ENCODE measurements at regions not wholly inside any gene's neighbourhood (a gene's known extent, or its start where the extent isn't known, plus 50 kb on each side); places are given as distances from the start of the nearest gene placed in this dataset.

GRCh38 chr11:11738370-11738769 is 103.4 kb upstream of the USP47 start:
- Histone ChIP-seq H3K36me3 (replicated peaks in 1 of 2; ENCODE audit: control insufficient read depth in 2 of 2, insufficient read depth in 2 of 2, low read length in 2 of 2) (no peaks in the 10 kb centered on the region), H2BK12ac (ENCODE audit: low read length) (no peak overlapping the region), H3K4me2 (ENCODE audit: insufficient read depth, low read length, poor library complexity, severe bottlenecking) (no peak overlapping the region), H3K14ac (ENCODE audit: low read length) (no peak overlapping the region), H2AK5ac (ENCODE audit: low read depth, low read length) (no peak overlapping the region), H3K9me3 (replicated peaks in 1 of 2; ENCODE audit: control insufficient read depth in 2 of 2, insufficient read depth in 1 of 2, low read depth in 1 of 2, low read length in 2 of 2) (no peaks in the 10 kb centered on the region), H3K18ac (ENCODE audit: low read length) (no peak overlapping the region), H3K9ac (ENCODE audit: low read depth, low read length, poor library complexity) (no peak overlapping the region), H2BK120ac (ENCODE audit: low read depth, low read length) (no peak overlapping the region), H3K4me1 (ENCODE audit: control insufficient read depth in 2 of 2, insufficient read depth in 1 of 2, low read depth in 1 of 2, low read length in 2 of 2) (peaks cover 0 to 9% of the 10 kb centered on the region in 2 donors), H4K8ac (ENCODE audit: low read depth, low read length) (no peak overlapping the region), H3K4me3 (ENCODE audit: low read length in 2 of 2) (no peak overlapping the region), H3K4ac (ENCODE audit: low read length) (no peak overlapping the region), H3K27me3 (ENCODE audit: control insufficient read depth in 3 of 3, insufficient read depth in 3 of 3, low read depth in 1 of 3, low read length in 3 of 3) (no peaks in the 10 kb centered on the region), H4K91ac (ENCODE audit: low read depth, low read length, poor library complexity) (no peak overlapping the region), H3K23ac (ENCODE audit: low read depth, low read length, poor library complexity) (no peak overlapping the region), H3K27ac (replicated peaks; ENCODE audit: low read length) (no peak overlapping the region), H2AFZ (ENCODE audit: low read length) (no peak overlapping the region), H2BK5ac (ENCODE audit: low read length) (no peak overlapping the region), H2BK15ac (ENCODE audit: low read length) (no peak overlapping the region), H3K79me1 (ENCODE audit: low read depth, low read length) (no peaks in the 10 kb centered on the region)
- no CpG with 5 or more reads among the region's 2 CpGs for WGBS, 2 donors (ENCODE audit: extremely low coverage in 2 of 2, insufficient read length in 2 of 2, insufficient replicate concordance in 1 of 2)
- DNase-seq (ENCODE audit: low spot score): no peak

GRCh38 chr11:11735586-11735985 is 106.2 kb upstream of the USP47 start:
- no peak overlapping the region for H3K23ac ChIP-seq (ENCODE audit: low read depth, low read length, poor library complexity)
- no peak overlapping the region for H2BK5ac ChIP-seq (ENCODE audit: low read length)
- H2AFZ ChIP-seq (ENCODE audit: low read length): no peak overlapping the region
- H4K91ac ChIP-seq (ENCODE audit: low read depth, low read length, poor library complexity): no peak overlapping the region
- no peak overlapping the region for H2BK12ac ChIP-seq (ENCODE audit: low read length)
- no peak overlapping the region for H2BK15ac ChIP-seq (ENCODE audit: low read length)
- H3K9me3 ChIP-seq (replicated peaks in 1 of 2; ENCODE audit: control insufficient read depth in 2 of 2, insufficient read depth in 1 of 2, low read depth in 1 of 2, low read length in 2 of 2): no peaks in the 10 kb centered on the region
- H3K4me1 ChIP-seq (ENCODE audit: control insufficient read depth in 2 of 2, insufficient read depth in 1 of 2, low read depth in 1 of 2, low read length in 2 of 2): peaks cover 0 to 9% of the 10 kb centered on the region in 2 donors
- no CpG with 5 or more reads among the region's 5 CpGs for WGBS, 2 donors (ENCODE audit: extremely low coverage in 2 of 2, insufficient read length in 2 of 2, insufficient replicate concordance in 1 of 2)
- no peak for DNase-seq (ENCODE audit: low spot score)
- H3K14ac ChIP-seq (ENCODE audit: low read length): no peak overlapping the region
- no peaks in the 10 kb centered on the region for H3K36me3 ChIP-seq (replicated peaks in 1 of 2; ENCODE audit: control insufficient read depth in 2 of 2, insufficient read depth in 2 of 2, low read length in 2 of 2)
- H3K27me3 ChIP-seq (ENCODE audit: control insufficient read depth in 3 of 3, insufficient read depth in 3 of 3, low read depth in 1 of 3, low read length in 3 of 3): peaks cover 0 to 3% (median 0%) of the 10 kb centered on the region in 3 experiments
- no peak overlapping the region for H3K18ac ChIP-seq (ENCODE audit: low read length)
- no peak overlapping the region for H2AK5ac ChIP-seq (ENCODE audit: low read depth, low read length)
- H3K4me3 ChIP-seq (ENCODE audit: low read length in 2 of 2): no peak overlapping the region
- H3K79me1 ChIP-seq (ENCODE audit: low read depth, low read length): no peaks in the 10 kb centered on the region
- no peak overlapping the region for H2BK120ac ChIP-seq (ENCODE audit: low read depth, low read length)
- no peak overlapping the region for H3K4ac ChIP-seq (ENCODE audit: low read length)
- H3K4me2 ChIP-seq (ENCODE audit: insufficient read depth, low read length, poor library complexity, severe bottlenecking): no peak overlapping the region
- H4K8ac ChIP-seq (ENCODE audit: low read depth, low read length): no peak overlapping the region
- H3K9ac ChIP-seq (ENCODE audit: low read depth, low read length, poor library complexity): no peak overlapping the region
- no peak overlapping the region for H3K27ac ChIP-seq (replicated peaks; ENCODE audit: low read length)

GRCh38 chr11:11733246-11733747 is 108.5 kb upstream of the USP47 start:
- no peak overlapping the region for H3K4me2 ChIP-seq (ENCODE audit: insufficient read depth, low read length, poor library complexity, severe bottlenecking)
- no peak for DNase-seq (ENCODE audit: low spot score)
- no peak overlapping the region for H2AK5ac ChIP-seq (ENCODE audit: low read depth, low read length)
- H3K4me3 ChIP-seq (ENCODE audit: low read length in 2 of 2): no peak overlapping the region
- no peak overlapping the region for H2BK120ac ChIP-seq (ENCODE audit: low read depth, low read length)
- no CpG with 5 or more reads among the region's 8 CpGs for WGBS, 2 donors (ENCODE audit: extremely low coverage in 2 of 2, insufficient read length in 2 of 2, insufficient replicate concordance in 1 of 2)
- H3K9ac ChIP-seq (ENCODE audit: low read depth, low read length, poor library complexity): no peak overlapping the region
- no peaks in the 10 kb centered on the region for H3K36me3 ChIP-seq (replicated peaks in 1 of 2; ENCODE audit: control insufficient read depth in 2 of 2, insufficient read depth in 2 of 2, low read length in 2 of 2)
- no peak overlapping the region for H3K18ac ChIP-seq (ENCODE audit: low read length)
- no peak overlapping the region for H3K4ac ChIP-seq (ENCODE audit: low read length)
- H4K8ac ChIP-seq (ENCODE audit: low read depth, low read length): no peak overlapping the region
- H3K4me1 ChIP-seq (ENCODE audit: control insufficient read depth in 2 of 2, insufficient read depth in 1 of 2, low read depth in 1 of 2, low read length in 2 of 2): peaks cover 0 to 6% of the 10 kb centered on the region in 2 donors
- no peak overlapping the region for H2AFZ ChIP-seq (ENCODE audit: low read length)
- H3K27ac ChIP-seq (replicated peaks; ENCODE audit: low read length): no peak overlapping the region
- H2BK15ac ChIP-seq (ENCODE audit: low read length): no peak overlapping the region
- H3K9me3 ChIP-seq (replicated peaks in 1 of 2; ENCODE audit: control insufficient read depth in 2 of 2, insufficient read depth in 1 of 2, low read depth in 1 of 2, low read length in 2 of 2): no peaks in the 10 kb centered on the region
- H2BK12ac ChIP-seq (ENCODE audit: low read length): no peak overlapping the region
- no peaks in the 10 kb centered on the region for H3K79me1 ChIP-seq (ENCODE audit: low read depth, low read length)
- no peak overlapping the region for H2BK5ac ChIP-seq (ENCODE audit: low read length)
- H4K91ac ChIP-seq (ENCODE audit: low read depth, low read length, poor library complexity): no peak overlapping the region
- H3K27me3 ChIP-seq (ENCODE audit: control insufficient read depth in 3 of 3, insufficient read depth in 3 of 3, low read depth in 1 of 3, low read length in 3 of 3): peaks cover 0 to 3% (median 0%) of the 10 kb centered on the region in 3 experiments
- no peak overlapping the region for H3K23ac ChIP-seq (ENCODE audit: low read depth, low read length, poor library complexity)
- H3K14ac ChIP-seq (ENCODE audit: low read length): no peak overlapping the region

GRCh38 chr11:11732116-11732515 is 109.7 kb upstream of the USP47 start:
- H4K8ac ChIP-seq (ENCODE audit: low read depth, low read length): no peak overlapping the region
- no peaks in the 10 kb centered on the region for H3K9me3 ChIP-seq (replicated peaks in 1 of 2; ENCODE audit: control insufficient read depth in 2 of 2, insufficient read depth in 1 of 2, low read depth in 1 of 2, low read length in 2 of 2)
- H3K4me1 ChIP-seq (ENCODE audit: control insufficient read depth in 2 of 2, insufficient read depth in 1 of 2, low read depth in 1 of 2, low read length in 2 of 2): peaks cover 0 to 6% of the 10 kb centered on the region in 2 donors
- DNase-seq (ENCODE audit: low spot score): no peak
- H3K4me2 ChIP-seq (ENCODE audit: insufficient read depth, low read length, poor library complexity, severe bottlenecking): no peak overlapping the region
- H3K14ac ChIP-seq (ENCODE audit: low read length): no peak overlapping the region
- no peak overlapping the region for H2BK12ac ChIP-seq (ENCODE audit: low read length)
- peaks cover 0 to 3% (median 0%) of the 10 kb centered on the region in 3 experiments for H3K27me3 ChIP-seq (ENCODE audit: control insufficient read depth in 3 of 3, insufficient read depth in 3 of 3, low read depth in 1 of 3, low read length in 3 of 3)
- H4K91ac ChIP-seq (ENCODE audit: low read depth, low read length, poor library complexity): no peak overlapping the region
- H3K18ac ChIP-seq (ENCODE audit: low read length): no peak overlapping the region
- H3K36me3 ChIP-seq (replicated peaks in 1 of 2; ENCODE audit: control insufficient read depth in 2 of 2, insufficient read depth in 2 of 2, low read length in 2 of 2): no peaks in the 10 kb centered on the region
- no peak overlapping the region for H2AFZ ChIP-seq (ENCODE audit: low read length)
- no peak overlapping the region for H3K4me3 ChIP-seq (ENCODE audit: low read length in 2 of 2)
- no peak overlapping the region for H2AK5ac ChIP-seq (ENCODE audit: low read depth, low read length)
- no peak overlapping the region for H3K27ac ChIP-seq (replicated peaks; ENCODE audit: low read length)
- no peak overlapping the region for H3K23ac ChIP-seq (ENCODE audit: low read depth, low read length, poor library complexity)
- H2BK5ac ChIP-seq (ENCODE audit: low read length): no peak overlapping the region
- H3K9ac ChIP-seq (ENCODE audit: low read depth, low read length, poor library complexity): no peak overlapping the region
- no peaks in the 10 kb centered on the region for H3K79me1 ChIP-seq (ENCODE audit: low read depth, low read length)
- H3K4ac ChIP-seq (ENCODE audit: low read length): no peak overlapping the region
- WGBS, 2 donors (ENCODE audit: extremely low coverage in 2 of 2, insufficient read length in 2 of 2, insufficient replicate concordance in 1 of 2): no CpG with 5 or more reads among the region's 3 CpGs
- H2BK120ac ChIP-seq (ENCODE audit: low read depth, low read length): no peak overlapping the region
- H2BK15ac ChIP-seq (ENCODE audit: low read length): no peak overlapping the region
